ENCODE measurements at regions not wholly inside any gene's neighbourhood (a gene's known extent, or its start where the extent isn't known, plus 50 kb on each side); places are given as distances from the start of the nearest gene placed in this dataset.

DNA sequence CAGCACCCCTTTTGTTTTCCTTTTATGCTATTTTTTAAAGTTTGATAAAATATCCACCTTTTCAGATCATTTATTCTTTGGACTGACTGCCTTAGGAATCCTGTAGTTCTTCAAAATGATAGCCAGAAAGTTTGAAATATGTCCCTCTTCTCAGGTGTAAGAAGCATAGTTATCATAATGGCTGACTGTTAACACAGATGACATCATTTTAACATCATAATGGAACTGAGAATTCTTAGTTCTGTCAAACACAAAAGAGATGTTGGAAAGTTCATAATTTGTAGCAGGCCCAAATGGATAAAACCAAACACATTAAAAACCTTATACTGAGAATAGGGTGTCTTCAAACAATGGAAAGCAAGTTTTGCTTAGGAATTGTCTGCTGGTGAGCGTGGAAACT lies 1254.4 kb downstream of the ADGRL3 start:
- TF ChIP-seq, protein P1, sequence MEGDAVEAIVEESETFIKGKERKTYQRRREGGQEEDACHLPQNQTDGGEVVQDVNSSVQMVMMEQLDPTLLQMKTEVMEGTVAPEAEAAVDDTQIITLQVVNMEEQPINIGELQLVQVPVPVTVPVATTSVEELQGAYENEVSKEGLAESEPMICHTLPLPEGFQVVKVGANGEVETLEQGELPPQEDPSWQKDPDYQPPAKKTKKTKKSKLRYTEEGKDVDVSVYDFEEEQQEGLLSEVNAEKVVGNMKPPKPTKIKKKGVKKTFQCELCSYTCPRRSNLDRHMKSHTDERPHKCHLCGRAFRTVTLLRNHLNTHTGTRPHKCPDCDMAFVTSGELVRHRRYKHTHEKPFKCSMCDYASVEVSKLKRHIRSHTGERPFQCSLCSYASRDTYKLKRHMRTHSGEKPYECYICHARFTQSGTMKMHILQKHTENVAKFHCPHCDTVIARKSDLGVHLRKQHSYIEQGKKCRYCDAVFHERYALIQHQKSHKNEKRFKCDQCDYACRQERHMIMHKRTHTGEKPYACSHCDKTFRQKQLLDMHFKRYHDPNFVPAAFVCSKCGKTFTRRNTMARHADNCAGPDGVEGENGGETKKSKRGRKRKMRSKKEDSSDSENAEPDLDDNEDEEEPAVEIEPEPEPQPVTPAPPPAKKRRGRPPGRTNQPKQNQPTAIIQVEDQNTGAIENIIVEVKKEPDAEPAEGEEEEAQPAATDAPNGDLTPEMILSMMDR (IDR thresholded peaks at IDR 0.05), result no peak
- no peak for TF ChIP-seq POLR2A (IDR thresholded peaks at IDR 0.05)

All from Peyer's patch (tissue), 4 donors.